WERI-Rb-1 (cell line): ENCODE measurements at regions not wholly inside any gene's neighbourhood (a gene's known extent, or its start where the extent isn't known, plus 50 kb on each side); places are given as distances from the start of the nearest gene placed in this dataset.

Experiments
- DNase-seq: peaks from one replicate; pipeline ENCODE4 v3.0.0-alpha.2; 2020
- H3K27ac ChIP-seq: fragments of 250-450 bp; sonication (Bioruptor Pico); 2 replicates; pipeline ENCODE4 v1.5.1; 2020; ENCODE audit warnings: mild to moderate bottlenecking, moderate library complexity
- H3K27me3 ChIP-seq: fragments of 250-450 bp; sonication (Bioruptor Pico); 2 replicates; pipeline ENCODE4 v1.5.1; 2021; ENCODE audit warnings: mild to moderate bottlenecking, low read depth, moderate library complexity; ENCODE audit not compliant: insufficient read depth, severe bottlenecking
- H3K36me3 ChIP-seq: fragments of 250-450 bp; sonication (Bioruptor Pico); 2 replicates; pipeline ENCODE4 v1.5.1; 2020; ENCODE audit warnings: mild to moderate bottlenecking, moderate library complexity
- H3K4me3 ChIP-seq: 2 replicates; pipeline ENCODE4 v1.5.1; 2011; ENCODE audit warnings: low read depth, mild to moderate bottlenecking, control low read depth, low read length
- H3K9me3 ChIP-seq: fragments of 250-450 bp; sonication (Bioruptor Pico); 2 replicates; pipeline ENCODE4 v1.5.1; 2021; ENCODE audit warnings: mild to moderate bottlenecking, moderate library complexity; ENCODE audit not compliant: severe bottlenecking
- TF ChIP-seq, protein P1 (sequence below): IDR thresholded peaks from 2 replicates; pipeline ENCODE4 v1.5.1; 2011; ENCODE audit warnings: low read depth, mild to moderate bottlenecking, control low read depth, inconsistent platforms, low read length

DNA sequence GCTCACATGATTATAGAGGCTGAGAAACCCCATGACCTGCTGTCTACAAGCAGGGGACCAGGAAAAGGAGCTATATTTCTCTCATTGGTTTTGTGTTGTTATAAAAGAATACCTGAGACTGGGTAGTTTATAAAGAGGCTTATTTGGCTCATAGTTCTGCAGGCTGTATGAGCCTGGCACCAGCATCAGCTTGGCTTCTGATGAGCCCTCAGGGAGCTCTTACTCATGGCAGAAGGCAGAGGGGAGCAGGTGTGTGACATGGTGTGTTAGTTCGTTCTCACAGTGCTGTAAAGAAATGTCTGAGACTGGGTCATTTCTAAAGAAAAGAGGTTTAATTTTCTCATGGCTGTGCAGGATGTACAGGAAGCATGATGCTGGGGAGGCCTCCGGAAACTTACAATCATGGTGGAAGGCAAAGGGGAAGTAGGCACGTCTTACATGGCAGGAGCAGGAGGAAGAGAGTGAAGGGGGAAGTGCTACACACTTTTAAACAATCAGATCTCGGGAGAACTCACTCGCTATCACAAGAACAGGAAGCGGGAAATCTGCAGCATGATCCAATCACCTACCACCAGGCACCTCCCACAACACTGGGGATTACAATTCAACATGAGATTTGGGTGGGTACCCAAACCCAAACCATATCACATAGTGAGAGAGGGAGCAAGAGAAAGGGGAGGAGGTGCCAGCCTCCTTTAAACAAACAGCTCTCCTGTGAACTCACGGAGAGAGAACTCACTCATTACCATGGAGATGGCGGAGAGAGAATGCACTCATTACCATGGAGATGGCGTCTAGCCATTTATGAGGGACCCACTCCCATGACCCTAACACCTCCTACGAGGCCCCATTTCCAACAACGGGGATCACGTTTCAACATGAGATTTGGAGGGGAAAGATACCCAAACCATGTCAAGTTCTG is 133.4 kb downstream of the JCAD start:
- DNase-seq, result no peak
- TF ChIP-seq, protein P1, sequence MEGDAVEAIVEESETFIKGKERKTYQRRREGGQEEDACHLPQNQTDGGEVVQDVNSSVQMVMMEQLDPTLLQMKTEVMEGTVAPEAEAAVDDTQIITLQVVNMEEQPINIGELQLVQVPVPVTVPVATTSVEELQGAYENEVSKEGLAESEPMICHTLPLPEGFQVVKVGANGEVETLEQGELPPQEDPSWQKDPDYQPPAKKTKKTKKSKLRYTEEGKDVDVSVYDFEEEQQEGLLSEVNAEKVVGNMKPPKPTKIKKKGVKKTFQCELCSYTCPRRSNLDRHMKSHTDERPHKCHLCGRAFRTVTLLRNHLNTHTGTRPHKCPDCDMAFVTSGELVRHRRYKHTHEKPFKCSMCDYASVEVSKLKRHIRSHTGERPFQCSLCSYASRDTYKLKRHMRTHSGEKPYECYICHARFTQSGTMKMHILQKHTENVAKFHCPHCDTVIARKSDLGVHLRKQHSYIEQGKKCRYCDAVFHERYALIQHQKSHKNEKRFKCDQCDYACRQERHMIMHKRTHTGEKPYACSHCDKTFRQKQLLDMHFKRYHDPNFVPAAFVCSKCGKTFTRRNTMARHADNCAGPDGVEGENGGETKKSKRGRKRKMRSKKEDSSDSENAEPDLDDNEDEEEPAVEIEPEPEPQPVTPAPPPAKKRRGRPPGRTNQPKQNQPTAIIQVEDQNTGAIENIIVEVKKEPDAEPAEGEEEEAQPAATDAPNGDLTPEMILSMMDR, result no peak
- H3K27me3 ChIP-seq, result no peaks in the 10 kb centered on the region
- H3K36me3 ChIP-seq, result no peaks in the 10 kb centered on the region
- H3K27ac ChIP-seq, result no peak overlapping the region
- no peaks in the 10 kb centered on the region for H3K9me3 ChIP-seq
- H3K4me3 ChIP-seq, result no peak overlapping the region

DNA sequence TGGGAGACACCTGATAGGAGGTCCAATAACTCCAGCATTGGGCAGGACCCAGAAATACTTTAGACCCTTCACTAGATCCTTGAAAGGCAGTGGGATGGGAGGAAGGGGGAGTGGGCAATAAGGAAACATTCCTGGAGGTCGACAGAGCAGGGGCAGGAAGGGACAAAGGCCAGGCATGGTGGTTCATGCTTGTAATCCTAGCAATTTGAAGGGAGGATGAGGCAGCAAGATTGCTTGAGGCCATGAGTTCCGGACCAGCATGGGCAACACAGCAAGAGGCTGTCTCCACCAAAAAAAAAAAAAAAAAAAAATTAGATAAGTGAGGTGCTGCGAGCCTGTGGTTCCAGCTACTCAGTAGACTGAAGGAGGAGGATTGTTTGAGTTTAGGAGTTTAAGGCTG is 134.9 kb downstream of the JCAD start:
- H3K9me3 ChIP-seq, result no peaks in the 10 kb centered on the region
- H3K36me3 ChIP-seq, result no peaks in the 10 kb centered on the region
- TF ChIP-seq, protein P1, result no peak
- no peak overlapping the region for H3K27ac ChIP-seq
- no peaks in the 10 kb centered on the region for H3K27me3 ChIP-seq
- no peak overlapping the region for H3K4me3 ChIP-seq
- no peak for DNase-seq

GRCh38 chr10:29923416-29923965 is 135.9 kb downstream of the JCAD start:
- H3K9me3 ChIP-seq, result no peaks in the 10 kb centered on the region
- H3K36me3 ChIP-seq, result no peaks in the 10 kb centered on the region
- TF ChIP-seq, protein P1, result no peak
- no peaks in the 10 kb centered on the region for H3K27me3 ChIP-seq
- no peak overlapping the region for H3K4me3 ChIP-seq
- no peak for DNase-seq
- H3K27ac ChIP-seq, result no peak overlapping the region

GRCh38 chr10:29922892-29923291 is 136.5 kb downstream of the JCAD start:
- H3K4me3 ChIP-seq, result no peak overlapping the region
- H3K36me3 ChIP-seq, result no peaks in the 10 kb centered on the region
- TF ChIP-seq, protein P1, result no peak
- H3K9me3 ChIP-seq, result no peaks in the 10 kb centered on the region
- no peak for DNase-seq
- H3K27me3 ChIP-seq, result no peaks in the 10 kb centered on the region
- no peak overlapping the region for H3K27ac ChIP-seq

DNA sequence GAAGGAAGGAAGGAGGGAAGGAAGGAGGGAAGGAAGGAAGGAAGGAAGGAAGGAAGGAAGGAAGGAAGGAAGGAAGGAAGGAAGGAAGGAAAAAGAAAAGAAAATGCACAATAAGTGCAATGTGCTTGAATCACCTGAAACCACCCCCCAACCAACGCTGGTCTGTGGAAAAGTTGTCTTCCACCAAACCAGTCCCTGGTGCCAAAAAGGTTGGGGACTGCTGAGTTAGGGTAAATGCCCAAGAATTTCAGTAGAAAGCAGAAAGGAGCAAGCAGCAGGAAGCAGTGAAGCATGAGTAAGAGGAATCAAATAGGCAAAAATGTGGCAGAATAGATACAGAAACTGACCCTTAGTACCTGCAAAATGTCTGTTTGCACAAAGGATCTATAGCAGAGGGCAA is 137.2 kb downstream of the JCAD start:
- no peak overlapping the region for H3K27ac ChIP-seq
- TF ChIP-seq, protein P1, result no peak
- H3K9me3 ChIP-seq, result no peaks in the 10 kb centered on the region
- DNase-seq, result no peak
- H3K36me3 ChIP-seq, result no peaks in the 10 kb centered on the region
- H3K4me3 ChIP-seq, result no peak overlapping the region
- no peaks in the 10 kb centered on the region for H3K27me3 ChIP-seq
